H1 (cell line): ENCODE measurements at regions not wholly inside any gene's neighbourhood (a gene's known extent, or its start where the extent isn't known, plus 50 kb on each side); places are given as distances from the start of the nearest gene placed in this dataset.

Source experiments
- CTCF ChIP-seq, 3 experiments: IDR thresholded peaks; 1 replicate in 2 of 3; 2 replicates in 1 of 3; pipeline versions ENCODE4 v1.5.1 to v1.6.1; 2011; ENCODE audit warnings: low read length in 3 of 3, mild to moderate bottlenecking in 3 of 3, inconsistent platforms in 2 of 3, low read depth in 1 of 3, moderate library complexity in 1 of 3; ENCODE audit not compliant: insufficient read depth in 1 of 3; ENCODE audit errors: control extremely low read depth in 1 of 3

DNA sequence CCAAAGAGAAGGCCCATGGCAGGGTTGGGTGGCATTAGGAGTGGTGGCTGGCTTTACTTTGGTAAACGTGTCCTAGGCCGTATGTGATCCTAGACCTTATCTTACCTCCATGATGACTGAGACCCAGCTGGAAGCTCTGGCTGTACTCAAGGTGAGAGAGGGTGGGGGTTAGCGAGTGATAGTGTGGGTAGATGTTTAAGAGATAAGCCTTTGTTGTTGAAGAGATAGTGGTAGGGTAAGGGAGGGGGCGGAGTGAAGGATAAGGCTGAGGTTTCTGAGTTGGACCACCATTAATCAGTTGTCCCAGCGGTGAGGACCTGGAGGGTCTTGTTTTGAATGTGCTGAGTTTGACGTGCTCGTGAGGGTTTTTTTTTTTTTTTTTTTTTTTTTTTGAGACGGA lies 61.5 kb upstream of the ULK4 start (continued):
- TF ChIP-seq CTCF (IDR thresholded peaks at IDR 0.05; ENCODE audit: control extremely low read depth in 1 of 3, insufficient read depth in 1 of 3, low read depth in 1 of 3, low read length in 3 of 3): no peak
